A172 (cell line): ENCODE measurements at regions not wholly inside any gene's neighbourhood (a gene's known extent, or its start where the extent isn't known, plus 50 kb on each side); places are given as distances from the start of the nearest gene placed in this dataset.

Source experiments
- DNase-seq: peaks from one replicate; pipeline ENCODE4 v3.0.0-alpha.2; 2015; ENCODE audit warnings: low spot score

- DNase-seq = no peak
Observed at GRCh38 chr5:89302102-89302891, 419.3 kb upstream of the MEF2C start.

GRCh38 chr5:89301321-89302025, 418.5 kb upstream of the MEF2C start:
- DNase-seq = no peak

- no peak for DNase-seq
Observed at GRCh38 chr5:89300426-89300970, 417.5 kb upstream of the MEF2C start.

DNA sequence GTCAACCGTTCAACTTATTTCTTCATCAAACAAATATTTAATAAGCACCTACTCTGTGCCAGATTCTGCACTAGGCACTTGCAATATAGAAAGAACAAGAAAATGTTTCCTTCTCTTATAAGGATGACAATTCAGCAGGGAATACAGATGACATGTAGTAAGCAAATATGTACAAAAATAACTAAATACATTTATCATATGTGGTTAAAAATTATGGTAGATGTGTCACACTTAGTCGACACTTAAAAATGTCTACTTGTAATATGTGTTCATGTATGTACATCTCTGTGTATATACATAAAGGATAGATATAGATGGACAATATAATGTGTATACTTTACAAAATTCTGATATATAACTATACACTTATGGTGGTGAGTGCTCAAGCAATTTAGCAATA, 417.0 kb upstream of the MEF2C start:
- no peak for DNase-seq

GRCh38 chr5:89297066-89297465, 414.1 kb upstream of the MEF2C start:
- no peak for DNase-seq

- no peak for DNase-seq
Observed at GRCh38 chr5:89293810-89294209, 410.8 kb upstream of the MEF2C start.

DNA sequence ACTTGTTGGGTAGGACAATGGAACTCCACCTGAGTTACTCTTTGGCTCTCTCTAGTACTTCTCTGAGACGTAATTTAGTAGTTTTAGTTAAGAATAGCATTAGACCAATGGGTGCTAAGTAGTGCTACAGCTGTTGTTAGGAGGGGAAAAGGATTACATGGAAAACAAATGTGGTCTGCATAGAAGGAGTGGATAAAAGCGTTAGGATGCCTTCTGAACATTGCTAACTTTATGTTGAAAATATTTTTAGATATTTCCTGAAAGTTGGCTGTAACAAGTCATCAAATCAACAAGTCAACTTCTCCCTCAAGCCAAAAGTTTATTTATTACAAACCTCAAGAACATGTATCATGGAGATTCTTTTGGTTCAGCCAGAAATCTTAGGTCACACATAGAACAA, 409.5 kb upstream of the MEF2C start:
- DNase-seq = no peak

DNA sequence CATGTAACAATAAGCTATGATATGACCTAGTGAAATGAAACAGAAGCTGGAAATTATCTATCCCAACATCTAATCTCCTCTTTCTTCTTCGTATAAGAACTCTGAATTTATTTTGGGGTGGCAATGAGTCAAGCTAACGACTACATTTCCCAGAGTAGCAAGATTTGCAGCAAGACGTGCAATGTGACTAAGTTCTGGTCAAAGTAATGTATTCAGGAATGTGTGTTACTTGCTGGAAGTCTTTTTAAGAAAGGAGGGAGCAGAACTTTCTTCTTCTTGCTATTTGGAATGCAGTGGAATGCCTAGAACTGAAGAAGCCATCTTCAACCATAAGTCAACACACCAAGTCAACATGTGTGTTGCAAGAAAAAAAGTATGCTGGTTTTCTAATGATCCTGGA, 406.6 kb upstream of the MEF2C start:
- DNase-seq = no peak

DNA sequence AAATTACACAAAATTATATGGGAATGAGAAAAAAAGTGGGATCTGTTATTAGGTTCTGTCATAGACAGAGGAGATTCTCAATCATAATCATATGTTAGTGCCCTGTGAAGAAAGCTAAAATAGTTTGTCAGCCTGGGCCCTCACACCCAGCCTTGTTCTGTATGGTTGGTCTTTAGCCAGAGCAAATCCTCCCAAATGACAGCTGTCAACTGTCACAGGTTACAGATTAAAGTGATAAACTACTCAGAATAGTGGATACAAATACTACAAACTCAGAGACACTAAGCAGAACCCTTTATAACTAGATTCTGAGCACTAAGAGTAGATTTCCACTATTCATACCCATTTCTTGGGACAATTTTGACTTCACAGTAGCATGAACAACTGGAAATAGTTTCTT, 405.0 kb upstream of the MEF2C start:
- DNase-seq = no peak

- DNase-seq = no peak
Observed at GRCh38 chr5:89286320-89286719, 403.3 kb upstream of the MEF2C start.

- DNase-seq = no peak
Observed at GRCh38 chr5:89283728-89284493, 400.9 kb upstream of the MEF2C start.

- DNase-seq = peak; percentile 85
Observed at GRCh38 chr5:89282554-89283510, 399.8 kb upstream of the MEF2C start.

DNA sequence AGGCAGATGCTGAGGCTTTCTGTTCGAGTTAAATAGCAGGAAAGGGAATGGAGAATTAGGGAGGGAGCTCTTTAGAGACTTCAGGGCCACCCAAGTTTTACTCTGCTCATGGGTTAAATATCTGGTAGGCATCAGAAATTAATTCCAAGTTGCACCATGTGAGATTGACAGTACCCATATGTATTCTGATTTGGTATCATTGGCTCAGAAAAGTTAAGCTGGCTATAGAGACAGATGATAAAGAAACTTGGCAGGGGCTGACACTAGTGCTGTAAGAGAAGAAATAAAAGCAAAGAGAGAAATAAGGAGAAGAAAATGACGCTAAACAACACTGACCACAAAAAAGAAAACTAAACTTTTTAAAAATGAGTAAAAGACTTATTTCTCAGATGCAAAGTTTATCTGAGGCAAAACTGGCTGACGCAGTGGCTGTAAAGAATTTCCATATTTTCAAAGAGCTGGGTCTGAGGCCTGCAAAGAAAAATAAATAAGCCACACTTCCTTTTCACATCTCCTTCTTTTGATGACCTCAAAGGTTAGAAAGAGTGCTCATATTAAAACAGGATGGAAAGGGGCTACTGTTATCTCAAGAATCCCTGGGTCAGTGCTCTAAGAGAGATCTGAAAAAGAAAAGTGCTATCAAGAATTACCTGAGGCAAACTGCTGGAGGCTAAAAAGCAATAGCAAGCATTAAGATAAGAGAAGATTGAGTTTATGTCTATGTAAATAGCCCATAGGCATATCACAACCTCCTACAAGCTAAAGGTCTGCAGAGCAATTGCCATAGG, 399.0 kb upstream of the MEF2C start:
- DNase-seq = no peak

GRCh38 chr5:89281211-89281610, 398.2 kb upstream of the MEF2C start:
- no peak for DNase-seq

- DNase-seq = no peak
Observed at GRCh38 chr5:89280103-89281037, 397.4 kb upstream of the MEF2C start.

DNA sequence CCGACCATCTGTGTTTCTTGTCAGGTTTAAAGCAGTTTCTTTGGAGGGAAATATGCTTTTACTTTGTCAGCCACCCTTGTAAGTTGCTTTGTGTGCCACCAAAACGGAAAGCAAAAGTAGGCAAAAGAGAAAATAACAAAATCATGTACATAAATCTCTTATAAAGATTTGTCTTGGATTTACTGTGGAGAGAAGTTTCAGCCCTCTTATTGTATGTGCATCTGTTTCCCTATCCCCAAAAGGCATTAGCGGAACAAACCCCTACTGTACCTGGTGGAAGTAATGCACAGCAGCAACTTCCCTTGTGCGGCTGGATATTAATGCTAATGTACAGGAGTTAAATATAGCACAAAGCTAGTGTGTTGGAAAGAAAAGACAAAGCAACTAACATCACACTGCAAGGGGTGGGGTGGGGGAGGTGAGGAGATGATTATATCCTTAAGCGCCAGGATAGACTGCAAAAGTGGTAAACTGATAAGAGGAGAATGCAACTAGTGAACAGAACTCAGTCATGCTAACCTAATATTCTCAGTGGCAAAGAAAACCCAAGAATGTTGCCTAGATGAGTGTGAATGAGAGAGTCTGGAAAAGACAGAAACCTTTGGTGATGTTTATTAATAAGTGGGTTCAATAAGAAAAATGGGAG, 396.5 kb upstream of the MEF2C start:
- DNase-seq = no peak

GRCh38 chr5:89277816-89278215, 394.8 kb upstream of the MEF2C start:
- peak; percentile 34 for DNase-seq

- DNase-seq = no peak
Observed at GRCh38 chr5:89276566-89277305, 393.8 kb upstream of the MEF2C start.
